ENCODE measurements at regions not wholly inside any gene's neighbourhood (a gene's known extent, or its start where the extent isn't known, plus 50 kb on each side); places are given as distances from the start of the nearest gene placed in this dataset.

DNA sequence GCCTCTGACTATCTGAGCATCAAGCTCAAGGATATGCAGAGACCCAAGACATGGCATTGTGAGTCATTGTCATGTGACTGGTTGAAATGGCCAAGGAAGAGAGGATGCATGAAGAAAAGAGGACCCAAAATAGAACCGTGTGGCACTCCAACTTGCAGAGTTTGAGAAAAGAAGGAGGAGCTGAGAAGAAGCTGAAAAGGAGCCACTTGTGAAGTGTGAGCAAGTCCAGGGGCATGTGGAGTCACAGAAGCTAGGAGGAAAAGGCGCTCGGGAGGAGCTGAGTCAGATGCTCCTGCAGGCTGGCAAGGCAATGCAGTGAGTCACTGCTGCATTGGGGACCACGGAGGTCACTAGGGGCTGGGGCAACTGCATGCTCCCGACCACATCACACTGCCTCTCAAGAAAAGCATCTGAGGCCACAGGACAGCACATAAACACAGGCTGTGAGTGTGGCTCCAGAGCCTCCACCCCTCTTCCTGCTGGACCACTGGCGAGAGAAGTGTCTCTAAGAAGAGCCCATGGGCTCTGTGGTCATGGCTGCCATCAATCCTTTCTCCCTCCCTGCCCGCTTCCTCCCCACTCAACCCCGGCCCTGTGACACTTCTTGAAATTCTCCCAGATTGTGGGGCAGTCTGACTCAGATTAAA, 197.6 kb downstream of the DRD1 start:
- TF ChIP-seq CTCF (IDR thresholded peaks at IDR 0.05) (no peak), POLR2AphosphoS5 (IDR thresholded peaks at IDR 0.05) (no peak), POLR2A (IDR thresholded peaks at IDR 0.05) (no peak)

All from sigmoid colon (tissue), 4 donors.